Chondrocyte (in vitro differentiated cells): ENCODE measurements at regions not wholly inside any gene's neighbourhood (a gene's known extent, or its start where the extent isn't known, plus 50 kb on each side); places are given as distances from the start of the nearest gene placed in this dataset.
"Not testable (repeated sequence)": the region's sequence is repeated elsewhere in the genome, so short reads cannot be mapped to it uniquely, and the experiment has no call there.

Experiments
- DNase-seq: peaks from one replicate; pipeline ENCODE4 v3.0.0; 2021; ENCODE audit warnings: mixed read lengths, low spot score
- H3K27ac Mint-ChIP-seq: one replicate; pipeline ENCODE4 v1.8.0; 2021; ENCODE audit warnings: mild to moderate bottlenecking, moderate library complexity, mixed read lengths; ENCODE audit not compliant: unreplicated experiment
- H3K27me3 Mint-ChIP-seq: 2 replicates; pipeline ENCODE4 v1.8.0; 2021; ENCODE audit warnings: low read depth, mixed read lengths
- H3K36me3 Mint-ChIP-seq: 2 replicates; pipeline ENCODE4 v1.8.0; 2021; ENCODE audit warnings: low read depth, mixed read lengths
- H3K4me1 Mint-ChIP-seq: 2 replicates; pipeline ENCODE4 v1.8.0; 2021; ENCODE audit warnings: low read depth, mild to moderate bottlenecking, mixed read lengths
- H3K4me3 Mint-ChIP-seq: one replicate; pipeline ENCODE4 v1.8.0; 2021; ENCODE audit warnings: mild to moderate bottlenecking, moderate library complexity, mixed read lengths; ENCODE audit not compliant: unreplicated experiment
- H3K9me3 Mint-ChIP-seq: 2 replicates; pipeline ENCODE4 v1.8.0; 2021; ENCODE audit warnings: low read depth, mixed read lengths
- CTCF ChIP-seq: fragments of 200-600 bp; sonication (generic); IDR thresholded peaks from 2 replicates; pipeline ENCODE4 v1.5.0; 2021; ENCODE audit warnings: antibody characterized with exemption, mild to moderate bottlenecking, moderate library complexity

- no peaks in the 10 kb centered on the region for H3K36me3 Mint-ChIP-seq
- H3K27ac Mint-ChIP-seq = no peak overlapping the region
- no peak for TF ChIP-seq CTCF
- H3K4me3 Mint-ChIP-seq = no peak overlapping the region
- no peaks in the 10 kb centered on the region for H3K4me1 Mint-ChIP-seq
- no peaks in the 10 kb centered on the region for H3K27me3 Mint-ChIP-seq
- no peak for DNase-seq
- H3K9me3 Mint-ChIP-seq = peaks cover 4% of the 10 kb centered on the region
These were observed 96.7 kb upstream of the NECTIN3 start for GRCh38 chr3:110974902-110975301.

GRCh38 chr3:110984456-110985250, 87.0 kb upstream of the NECTIN3 start:
- TF ChIP-seq CTCF = no peak
- H3K9me3 Mint-ChIP-seq = peaks cover 36% of the 10 kb centered on the region
- H3K27ac Mint-ChIP-seq = no peak overlapping the region
- no peaks in the 10 kb centered on the region for H3K4me1 Mint-ChIP-seq
- H3K36me3 Mint-ChIP-seq = no peaks in the 10 kb centered on the region
- DNase-seq = no peak
- no peaks in the 10 kb centered on the region for H3K27me3 Mint-ChIP-seq
- H3K4me3 Mint-ChIP-seq = no peak overlapping the region

GRCh38 chr3:110989446-110989845, 82.2 kb upstream of the NECTIN3 start:
- Mint-ChIP-seq H3K4me1 (no peaks in the 10 kb centered on the region), H3K36me3 (no peaks in the 10 kb centered on the region), H3K27ac (no peak overlapping the region), H3K4me3 (no peak overlapping the region), H3K9me3 (peaks cover 38% of the 10 kb centered on the region), H3K27me3 (no peaks in the 10 kb centered on the region)
- DNase-seq = no peak
- no peak for TF ChIP-seq CTCF

GRCh38 chr3:110995461-110996231, 76.0 kb upstream of the NECTIN3 start:
- Mint-ChIP-seq H3K36me3 (no peaks in the 10 kb centered on the region), H3K27me3 (no peaks in the 10 kb centered on the region), H3K4me1 (peaks cover 5% of the 10 kb centered on the region), H3K27ac (no peak overlapping the region), H3K4me3 (no peak overlapping the region), H3K9me3 (no peaks in the 10 kb centered on the region)
- TF ChIP-seq CTCF = no peak
- no peak for DNase-seq

- not testable (repeated sequence) for H3K4me3 Mint-ChIP-seq, DNase-seq, H3K4me1 Mint-ChIP-seq, H3K27me3 Mint-ChIP-seq, H3K36me3 Mint-ChIP-seq, H3K27ac Mint-ChIP-seq
- peaks cover 17% of the 10 kb centered on the region for H3K9me3 Mint-ChIP-seq
These were observed 72.8 kb upstream of the NECTIN3 start for GRCh38 chr3:110998766-110999165.
